ENCODE measurements at regions not wholly inside any gene's neighbourhood (a gene's known extent, or its start where the extent isn't known, plus 50 kb on each side); places are given as distances from the start of the nearest gene placed in this dataset.

GRCh38 chr13:22102271-22102670 lies 431.4 kb downstream of the FGF9 start:
- no peak for TF ChIP-seq POLR2A (IDR thresholded peaks at IDR 0.05)
- TF ChIP-seq CTCF (IDR thresholded peaks at IDR 0.05): no peak
- TF ChIP-seq POLR2AphosphoS5 (IDR thresholded peaks at IDR 0.05): no peak
- no peak for TF ChIP-seq EP300 (IDR thresholded peaks at IDR 0.05)
